ENCODE measurements at regions not wholly inside any gene's neighbourhood (a gene's known extent, or its start where the extent isn't known, plus 50 kb on each side); places are given as distances from the start of the nearest gene placed in this dataset.

DNA sequence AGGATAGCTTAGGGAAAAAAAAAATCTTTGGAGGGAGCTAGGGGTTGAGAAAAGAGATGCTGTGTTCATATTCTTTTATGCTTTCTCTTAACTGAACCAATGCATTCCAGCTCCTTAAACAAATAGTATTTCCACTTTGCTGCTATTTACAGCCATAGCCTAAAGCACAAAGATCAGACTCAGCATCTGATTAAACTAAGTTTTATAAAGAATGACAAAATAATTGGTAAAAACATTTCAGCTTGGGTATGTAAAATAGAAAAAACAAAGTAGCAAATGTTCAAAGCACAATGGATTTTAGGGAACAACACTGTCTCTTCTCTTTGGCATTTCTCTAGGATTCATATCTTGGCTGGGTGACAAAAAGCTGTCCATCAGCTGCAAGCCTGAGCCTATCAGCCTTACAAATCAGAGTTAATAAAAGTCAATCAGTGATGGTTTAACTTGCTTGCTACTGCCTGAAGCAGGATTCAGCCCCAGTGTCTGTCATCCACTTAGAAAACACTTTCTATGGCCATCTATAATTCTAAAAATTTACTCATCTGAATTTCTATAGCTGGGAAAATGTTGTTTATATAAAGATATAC is 232.1 kb upstream of the CDIN1 start:
- Histone ChIP-seq H3K4me3 (ENCODE audit: low read depth, low read length) (no peak overlapping the region), H3K36me3 (ENCODE audit: control insufficient read depth, insufficient read depth, low read length) (no peaks in the 10 kb centered on the region), H3K27me3 (ENCODE audit: control insufficient read depth, insufficient read depth, low read length) (no peaks in the 10 kb centered on the region)
- FAIRE-seq (no peak), DNase-seq (ENCODE audit: low read depth) (peak; percentile 5)
- no peak for TF ChIP-seq CTCF (IDR thresholded peaks at IDR 0.05; ENCODE audit: insufficient read depth, low read length, severe bottlenecking)

- Histone ChIP-seq H3K36me3 (ENCODE audit: control insufficient read depth, insufficient read depth, low read length) (no peaks in the 10 kb centered on the region), H3K27me3 (ENCODE audit: control insufficient read depth, insufficient read depth, low read length) (no peaks in the 10 kb centered on the region), H3K4me3 (ENCODE audit: low read depth, low read length) (no peak overlapping the region)
- FAIRE-seq: no peak
- no peak for DNase-seq (ENCODE audit: low read depth)
- TF ChIP-seq CTCF (IDR thresholded peaks at IDR 0.05; ENCODE audit: insufficient read depth, low read length, severe bottlenecking): no peak
These were observed 223.0 kb upstream of the CDIN1 start for GRCh38 chr15:36356466-36356865.

DNA sequence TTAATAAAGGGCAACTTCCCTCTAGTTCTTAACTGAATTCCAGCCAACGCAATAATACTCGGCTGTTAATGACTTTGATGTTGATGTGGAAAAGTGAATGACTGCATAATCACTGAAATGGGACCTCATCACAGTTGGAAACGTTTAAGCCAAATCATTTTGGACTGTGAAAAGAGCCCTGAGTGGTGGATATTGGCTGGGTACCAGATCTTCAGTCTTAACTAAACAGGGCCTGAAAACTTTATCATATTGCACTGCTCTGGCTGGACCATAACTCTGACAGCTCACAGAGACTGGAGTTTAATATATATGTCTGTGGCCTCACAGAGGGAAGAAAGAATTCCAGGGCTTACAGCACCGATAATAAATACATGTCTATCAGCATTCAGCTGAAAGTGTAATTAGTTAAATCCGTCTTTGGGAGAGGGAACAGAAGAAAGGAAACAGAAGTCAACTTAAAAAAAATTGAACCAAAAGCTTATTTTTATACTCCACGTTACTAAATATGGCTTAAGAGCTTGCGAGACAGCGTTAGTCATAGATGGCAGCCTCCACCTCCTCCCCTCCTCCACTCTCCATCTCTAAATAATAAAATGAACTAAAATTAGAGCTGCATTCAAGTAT is 222.3 kb upstream of the CDIN1 start:
- no peak for TF ChIP-seq CTCF (IDR thresholded peaks at IDR 0.05; ENCODE audit: insufficient read depth, low read length, severe bottlenecking)
- Histone ChIP-seq H3K27me3 (ENCODE audit: control insufficient read depth, insufficient read depth, low read length) (no peaks in the 10 kb centered on the region), H3K4me3 (ENCODE audit: low read depth, low read length) (no peak overlapping the region), H3K36me3 (ENCODE audit: control insufficient read depth, insufficient read depth, low read length) (no peaks in the 10 kb centered on the region)
- FAIRE-seq: no peak
- no peak for DNase-seq (ENCODE audit: low read depth)

DNA sequence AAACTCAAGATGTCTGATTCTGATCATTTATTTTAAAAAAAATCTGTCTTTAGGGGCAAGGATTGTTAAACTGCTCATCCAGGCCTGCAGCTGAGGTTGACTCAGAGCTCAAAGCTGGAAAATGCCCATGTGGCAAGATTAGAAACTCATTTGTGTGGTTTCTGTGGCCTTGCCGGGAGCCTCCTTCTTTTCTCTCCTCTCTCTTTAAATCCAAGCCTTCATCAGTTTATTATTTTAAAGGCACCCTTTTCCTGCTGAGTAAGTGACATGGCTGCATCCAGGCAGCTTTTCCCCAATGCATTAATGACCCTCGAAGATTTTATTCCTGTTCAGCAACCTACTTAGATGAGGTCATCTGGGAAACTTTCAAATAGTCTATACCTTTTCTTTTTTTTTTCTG is 221.3 kb upstream of the CDIN1 start:
- TF ChIP-seq CTCF (IDR thresholded peaks at IDR 0.05; ENCODE audit: insufficient read depth, low read length, severe bottlenecking): no peak
- Histone ChIP-seq H3K36me3 (ENCODE audit: control insufficient read depth, insufficient read depth, low read length) (no peaks in the 10 kb centered on the region), H3K4me3 (ENCODE audit: low read depth, low read length) (no peak overlapping the region), H3K27me3 (ENCODE audit: control insufficient read depth, insufficient read depth, low read length) (no peaks in the 10 kb centered on the region)
- DNase-seq (ENCODE audit: low read depth): peak; percentile 15
- FAIRE-seq: no peak

DNA sequence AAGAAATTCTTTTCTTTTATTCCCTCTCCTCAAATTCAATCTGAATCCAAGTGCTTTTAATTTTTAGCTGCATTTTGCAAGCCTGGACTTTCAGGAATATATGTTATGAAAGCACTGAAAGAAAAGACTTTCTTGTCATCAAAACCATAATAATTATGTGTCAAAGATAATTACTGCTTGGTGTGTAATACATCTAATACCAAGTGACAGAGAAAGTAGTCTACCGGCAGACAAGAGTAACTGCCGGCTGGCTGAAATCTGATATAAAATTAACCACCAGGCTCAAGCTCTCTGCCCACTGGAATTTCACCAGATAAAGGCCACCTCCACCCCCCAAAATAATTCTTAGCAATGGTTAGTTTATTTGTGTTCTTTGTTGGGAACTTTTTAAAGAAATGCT is 220.9 kb upstream of the CDIN1 start:
- H3K36me3 ChIP-seq (ENCODE audit: control insufficient read depth, insufficient read depth, low read length): no peaks in the 10 kb centered on the region
- no peak for TF ChIP-seq CTCF (IDR thresholded peaks at IDR 0.05; ENCODE audit: insufficient read depth, low read length, severe bottlenecking)
- H3K4me3 ChIP-seq (ENCODE audit: low read depth, low read length): no peak overlapping the region
- no peaks in the 10 kb centered on the region for H3K27me3 ChIP-seq (ENCODE audit: control insufficient read depth, insufficient read depth, low read length)
- DNase-seq (ENCODE audit: low read depth) (no peak), FAIRE-seq (no peak)

DNA sequence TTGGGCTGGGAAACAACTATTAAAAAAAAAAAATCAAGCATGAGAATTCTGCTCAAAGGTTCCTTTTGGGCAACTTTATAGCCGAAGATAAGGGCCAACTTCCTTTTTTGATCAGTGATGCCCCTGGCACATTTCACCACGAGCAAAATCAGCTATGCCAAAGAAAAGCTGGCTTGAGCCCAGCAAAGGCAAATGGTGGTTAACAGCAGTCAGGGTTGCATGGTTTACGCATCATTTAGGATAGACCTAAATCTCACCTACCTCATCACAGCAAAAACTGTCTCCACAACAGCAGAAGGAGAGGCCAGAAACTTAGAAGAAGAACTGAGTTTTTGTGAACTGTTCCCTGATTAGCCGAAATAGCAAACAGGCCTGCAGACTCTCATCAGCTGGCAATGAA is 220.1 kb upstream of the CDIN1 start:
- DNase-seq (ENCODE audit: low read depth): no peak
- Histone ChIP-seq H3K4me3 (ENCODE audit: low read depth, low read length) (no peak overlapping the region), H3K27me3 (ENCODE audit: control insufficient read depth, insufficient read depth, low read length) (no peaks in the 10 kb centered on the region), H3K36me3 (ENCODE audit: control insufficient read depth, insufficient read depth, low read length) (no peaks in the 10 kb centered on the region)
- no peak for TF ChIP-seq CTCF (IDR thresholded peaks at IDR 0.05; ENCODE audit: insufficient read depth, low read length, severe bottlenecking)
- FAIRE-seq: no peak
